Fibroblast of mammary gland (primary cell): ENCODE measurements at regions not wholly inside any gene's neighbourhood (a gene's known extent, or its start where the extent isn't known, plus 50 kb on each side); places are given as distances from the start of the nearest gene placed in this dataset.

Experiments used
- DNase-seq: peaks from one replicate; pipeline ENCODE4 v3.0.0-alpha.2; 2010; ENCODE audit warnings: low read depth
- H3K4me3 ChIP-seq: 2 replicates; pipeline ENCODE4 v1.5.1; 2011; ENCODE audit warnings: low read depth, mild to moderate bottlenecking, low read length, moderate library complexity; ENCODE audit not compliant: control insufficient read depth
- TF ChIP-seq, protein P1 (sequence below): conservative IDR thresholded peaks from 2 replicates; pipeline ENCODE4 v1.5.1; 2011; ENCODE audit warnings: low read depth, low read length, inconsistent platforms; ENCODE audit not compliant: control insufficient read depth, insufficient read depth

DNA sequence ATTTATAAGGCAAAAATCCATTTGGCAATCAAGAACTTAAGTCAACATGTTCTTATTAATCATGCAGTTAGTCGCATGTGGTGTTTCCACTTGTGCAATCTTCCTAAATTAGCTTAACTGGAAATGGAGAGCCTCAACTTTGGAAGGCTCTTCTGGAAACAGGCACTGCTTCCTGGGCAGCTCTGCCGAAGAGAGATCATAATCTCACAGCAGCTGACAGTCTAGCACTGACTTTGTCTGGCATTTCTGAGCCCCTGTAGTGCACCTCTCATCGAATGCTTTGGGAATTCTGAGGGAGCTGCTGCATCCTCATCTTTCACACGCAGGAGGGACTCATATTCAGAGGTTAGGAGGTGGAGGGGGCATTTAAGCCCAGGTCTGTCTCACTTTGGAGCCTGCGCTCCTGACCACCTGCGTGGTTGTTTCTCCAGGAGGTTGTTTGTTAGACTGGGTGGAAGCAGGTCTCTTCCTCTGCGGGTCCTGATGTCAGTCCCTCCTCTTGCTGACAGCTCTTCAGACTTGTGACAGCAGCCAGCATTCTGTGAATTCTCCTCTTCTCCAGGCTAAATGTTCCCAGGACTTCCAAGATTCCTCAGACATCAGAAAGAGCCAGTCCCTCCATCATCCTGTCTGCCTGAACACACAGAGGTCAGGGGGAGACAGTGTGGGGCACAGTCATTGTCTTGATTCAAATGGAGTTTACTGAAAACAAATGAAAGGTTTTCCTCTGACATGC lies 100.4 kb upstream of the GJB6 start:
- H3K4me3 ChIP-seq: no peak overlapping the region
- TF ChIP-seq, protein P1, sequence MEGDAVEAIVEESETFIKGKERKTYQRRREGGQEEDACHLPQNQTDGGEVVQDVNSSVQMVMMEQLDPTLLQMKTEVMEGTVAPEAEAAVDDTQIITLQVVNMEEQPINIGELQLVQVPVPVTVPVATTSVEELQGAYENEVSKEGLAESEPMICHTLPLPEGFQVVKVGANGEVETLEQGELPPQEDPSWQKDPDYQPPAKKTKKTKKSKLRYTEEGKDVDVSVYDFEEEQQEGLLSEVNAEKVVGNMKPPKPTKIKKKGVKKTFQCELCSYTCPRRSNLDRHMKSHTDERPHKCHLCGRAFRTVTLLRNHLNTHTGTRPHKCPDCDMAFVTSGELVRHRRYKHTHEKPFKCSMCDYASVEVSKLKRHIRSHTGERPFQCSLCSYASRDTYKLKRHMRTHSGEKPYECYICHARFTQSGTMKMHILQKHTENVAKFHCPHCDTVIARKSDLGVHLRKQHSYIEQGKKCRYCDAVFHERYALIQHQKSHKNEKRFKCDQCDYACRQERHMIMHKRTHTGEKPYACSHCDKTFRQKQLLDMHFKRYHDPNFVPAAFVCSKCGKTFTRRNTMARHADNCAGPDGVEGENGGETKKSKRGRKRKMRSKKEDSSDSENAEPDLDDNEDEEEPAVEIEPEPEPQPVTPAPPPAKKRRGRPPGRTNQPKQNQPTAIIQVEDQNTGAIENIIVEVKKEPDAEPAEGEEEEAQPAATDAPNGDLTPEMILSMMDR: no peak
- peak; percentile 78 for DNase-seq

GRCh38 chr13:20331949-20332348 lies 99.8 kb upstream of the GJB6 start:
- no peak for DNase-seq
- TF ChIP-seq, protein P1: no peak

DNA sequence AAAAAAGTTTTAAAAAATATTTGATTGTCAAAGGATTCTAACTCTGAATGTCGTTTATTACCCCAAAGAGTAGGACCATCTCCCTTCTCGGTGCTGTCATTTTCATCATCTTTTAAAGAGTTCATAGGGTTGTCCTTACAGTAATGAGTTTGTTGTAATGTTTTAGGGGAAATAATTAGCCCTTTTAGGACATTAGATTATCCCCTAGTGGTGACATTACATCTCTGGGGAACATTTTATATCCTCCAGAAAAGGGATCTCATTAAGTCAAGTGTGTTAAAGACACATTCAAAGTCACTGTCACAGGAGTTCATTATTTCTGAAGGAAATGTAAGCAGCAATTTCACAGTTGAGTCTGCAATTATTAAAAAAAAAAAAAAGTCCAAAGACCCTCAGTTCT lies 99.3 kb upstream of the GJB6 start:
- TF ChIP-seq, protein P1: no peak

More at GRCh38 chr13:20331949-20332348, 99.8 kb upstream of the GJB6 start:
- no peak overlapping the region for H3K4me3 ChIP-seq

DNA sequence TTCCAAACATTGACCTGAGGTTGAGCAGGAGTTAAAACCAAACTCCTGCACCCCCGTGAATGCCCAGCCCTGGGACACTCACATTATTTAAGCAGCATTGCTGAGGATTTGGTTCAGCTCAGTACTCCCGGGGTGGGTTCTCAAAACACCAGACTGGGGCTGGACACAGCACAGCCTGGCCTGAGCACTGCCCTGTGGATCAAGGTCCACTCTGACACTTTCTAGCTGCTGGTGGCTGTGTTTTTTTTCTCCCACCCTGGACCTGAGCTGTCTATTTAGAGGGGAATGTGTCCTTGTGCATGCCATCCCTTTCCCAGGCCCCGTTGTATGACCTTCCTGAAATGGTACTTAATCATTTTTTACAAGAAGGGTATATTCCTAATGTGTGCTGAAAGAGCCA lies 94.7 kb upstream of the GJB6 start:
- TF ChIP-seq, protein P1: no peak
- no peak overlapping the region for H3K4me3 ChIP-seq
- DNase-seq: no peak

More for the DNA sequence above, 99.3 kb upstream of the GJB6 start:
- H3K4me3 ChIP-seq: no peak overlapping the region
- no peak for DNase-seq

GRCh38 chr13:20326276-20326675 lies 94.2 kb upstream of the GJB6 start:
- TF ChIP-seq, protein P1: no peak
- no peak for DNase-seq
- no peak overlapping the region for H3K4me3 ChIP-seq

- no peak for DNase-seq
- no peak overlapping the region for H3K4me3 ChIP-seq
- TF ChIP-seq, protein P1: no peak
Observed at GRCh38 chr13:20320885-20321284, 88.8 kb upstream of the GJB6 start.

GRCh38 chr13:20313896-20314295 lies 81.8 kb upstream of the GJB6 start:
- no peak overlapping the region for H3K4me3 ChIP-seq
- TF ChIP-seq, protein P1: no peak
- no peak for DNase-seq
